Breast epithelium (tissue), 4 donors: ENCODE measurements at regions not wholly inside any gene's neighbourhood (a gene's known extent, or its start where the extent isn't known, plus 50 kb on each side); places are given as distances from the start of the nearest gene placed in this dataset.

Experiments used
- DNase-seq, 2 donors: peaks; one replicate each; pipeline ENCODE4 v3.0.0-alpha.2; 2019; ENCODE audit warnings: low spot score in 2 of 2
- H3K27ac ChIP-seq, 2 donors: fragments of 200-600 bp; sonication (generic) in 1 of 2; one replicate each; pipeline ENCODE4 v1.5.1; 2016 to 2019; ENCODE audit warnings: mild to moderate bottlenecking in 1 of 2
- H3K27me3 ChIP-seq, 2 donors: fragments of 200-600 bp; sonication (generic) in 1 of 2; one replicate each; pipeline versions ENCODE4 v1.5.1 to v1.6.0; 2017 to 2019; ENCODE audit warnings: control low read depth in 1 of 2, mild to moderate bottlenecking in 1 of 2
- H3K36me3 ChIP-seq: fragments of 200-600 bp; one replicate; pipeline ENCODE4 v1.5.1; 2019
- H3K4me1 ChIP-seq, 2 donors: fragments of 200-600 bp; sonication (generic); one replicate each; pipeline ENCODE4 v1.5.1; 2016 to 2019; ENCODE audit warnings: control low read depth in 1 of 2
- H3K4me3 ChIP-seq, 3 donors: fragments of 200-600 bp; sonication (generic); 1 replicate in 2 of 3; 2 replicates in 1 of 3; pipeline ENCODE4 v1.5.1; 2016 to 2019; ENCODE audit warnings: mild to moderate bottlenecking in 3 of 3, moderate library complexity in 2 of 3
- H3K9me3 ChIP-seq, 2 donors: fragments of 200-600 bp; sonication (generic) in 1 of 2; one replicate each; pipeline ENCODE4 v1.5.1; 2016 to 2019; ENCODE audit warnings: control low read depth in 1 of 2
- POLR2A ChIP-seq: fragments of 450-650 bp; IDR thresholded peaks from one replicate; pipeline ENCODE4 v1.6.1; 2016; ENCODE audit warnings: antibody characterized with exemption, mild to moderate bottlenecking, moderate library complexity
- POLR2AphosphoS5 ChIP-seq, 3 donors: sonication (generic); formaldehyde crosslinking; IDR thresholded peaks; one replicate each; pipeline ENCODE4 v1.6.1; 2017; ENCODE audit warnings: antibody characterized with exemption in 3 of 3
- intact Hi-C: fragments of 100-400 bp; cut with DNase I; formaldehyde crosslinking; loops from one replicate; pipeline ENCODE4 v1.15.1; 2023; ENCODE audit warnings: low total_unique reads
- TF ChIP-seq, protein P1 (sequence below), 3 donors: fragments of 450-650 bp; IDR thresholded peaks; one replicate each; pipeline ENCODE4 v1.5.1; 2016 to 2017; ENCODE audit warnings: antibody characterized with exemption in 3 of 3, mild to moderate bottlenecking in 3 of 3, moderate library complexity in 3 of 3

DNA sequence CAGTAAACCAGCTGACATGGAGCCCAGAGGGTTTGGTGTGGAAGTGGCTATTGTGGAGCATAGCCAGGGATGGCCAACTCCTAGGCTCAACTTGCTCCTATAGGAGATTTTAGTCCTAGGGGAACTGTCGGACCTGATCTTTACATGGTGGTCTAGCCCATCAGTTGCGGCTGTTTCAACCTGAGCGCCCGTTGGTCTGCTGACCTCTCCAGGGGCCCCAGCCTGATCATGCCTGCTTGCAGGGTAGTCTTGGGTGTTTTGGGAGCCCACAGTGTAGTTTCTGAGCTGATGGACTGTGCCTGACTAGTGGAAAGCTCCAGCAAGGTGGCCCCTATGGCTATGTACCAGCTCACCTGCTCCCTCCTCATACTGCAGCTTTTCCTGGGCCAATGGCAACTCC is 597.0 kb downstream of the IQCM start:
- no peak for TF ChIP-seq POLR2A
- no peak for TF ChIP-seq POLR2AphosphoS5 (IDR thresholded peaks at IDR 0.05)
- TF ChIP-seq, protein P1, sequence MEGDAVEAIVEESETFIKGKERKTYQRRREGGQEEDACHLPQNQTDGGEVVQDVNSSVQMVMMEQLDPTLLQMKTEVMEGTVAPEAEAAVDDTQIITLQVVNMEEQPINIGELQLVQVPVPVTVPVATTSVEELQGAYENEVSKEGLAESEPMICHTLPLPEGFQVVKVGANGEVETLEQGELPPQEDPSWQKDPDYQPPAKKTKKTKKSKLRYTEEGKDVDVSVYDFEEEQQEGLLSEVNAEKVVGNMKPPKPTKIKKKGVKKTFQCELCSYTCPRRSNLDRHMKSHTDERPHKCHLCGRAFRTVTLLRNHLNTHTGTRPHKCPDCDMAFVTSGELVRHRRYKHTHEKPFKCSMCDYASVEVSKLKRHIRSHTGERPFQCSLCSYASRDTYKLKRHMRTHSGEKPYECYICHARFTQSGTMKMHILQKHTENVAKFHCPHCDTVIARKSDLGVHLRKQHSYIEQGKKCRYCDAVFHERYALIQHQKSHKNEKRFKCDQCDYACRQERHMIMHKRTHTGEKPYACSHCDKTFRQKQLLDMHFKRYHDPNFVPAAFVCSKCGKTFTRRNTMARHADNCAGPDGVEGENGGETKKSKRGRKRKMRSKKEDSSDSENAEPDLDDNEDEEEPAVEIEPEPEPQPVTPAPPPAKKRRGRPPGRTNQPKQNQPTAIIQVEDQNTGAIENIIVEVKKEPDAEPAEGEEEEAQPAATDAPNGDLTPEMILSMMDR (IDR thresholded peaks at IDR 0.05): no peak
- H3K9me3 ChIP-seq: peaks cover 14% of the 10 kb centered on the region in 2 donors
- intact Hi-C loops: loop anchor here (5.0 kb wide), 2 partner anchors 269 to 486 kb away; no protein-coding TSS in a partner anchor

DNA sequence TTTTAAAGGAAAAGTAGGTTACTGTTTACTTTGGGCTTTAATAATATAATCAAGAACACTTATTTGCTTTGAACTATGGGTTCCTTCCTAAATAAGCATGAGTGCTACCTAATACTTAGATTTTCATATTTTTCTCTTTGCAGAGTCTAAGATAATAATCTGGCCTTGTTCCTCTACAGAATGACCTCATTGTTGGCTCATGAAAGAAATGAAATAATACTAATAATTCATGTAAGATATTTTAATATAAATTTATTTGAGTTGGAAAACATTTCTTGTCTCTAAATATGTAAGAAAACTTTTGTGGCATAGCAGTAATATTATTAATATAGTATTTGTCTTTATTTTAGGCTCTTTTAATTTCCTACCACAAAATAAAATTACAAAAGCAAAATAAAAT is 601.3 kb downstream of the IQCM start:
- Histone ChIP-seq H3K27me3 (no peaks in the 10 kb centered on the region), H3K27ac (no peak overlapping the region), H3K36me3 (no peaks in the 10 kb centered on the region), H3K4me3 (no peak overlapping the region), H3K9me3 (peaks cover 0 to 7% of the 10 kb centered on the region in 2 donors), H3K4me1 (no peaks in the 10 kb centered on the region)
- TF ChIP-seq POLR2AphosphoS5 (IDR thresholded peaks at IDR 0.05): no peak
- TF ChIP-seq POLR2A: no peak
- TF ChIP-seq, protein P1 (IDR thresholded peaks at IDR 0.05): no peak
- intact Hi-C loops: no loop called here
- DNase-seq: no peak

More for the DNA sequence above, 597.0 kb downstream of the IQCM start:
- H3K4me1 ChIP-seq: no peaks in the 10 kb centered on the region
- no peaks in the 10 kb centered on the region for H3K36me3 ChIP-seq
- H3K4me3 ChIP-seq: no peak overlapping the region
- no peak overlapping the region for H3K27ac ChIP-seq
- no peaks in the 10 kb centered on the region for H3K27me3 ChIP-seq
- DNase-seq: no peak

DNA sequence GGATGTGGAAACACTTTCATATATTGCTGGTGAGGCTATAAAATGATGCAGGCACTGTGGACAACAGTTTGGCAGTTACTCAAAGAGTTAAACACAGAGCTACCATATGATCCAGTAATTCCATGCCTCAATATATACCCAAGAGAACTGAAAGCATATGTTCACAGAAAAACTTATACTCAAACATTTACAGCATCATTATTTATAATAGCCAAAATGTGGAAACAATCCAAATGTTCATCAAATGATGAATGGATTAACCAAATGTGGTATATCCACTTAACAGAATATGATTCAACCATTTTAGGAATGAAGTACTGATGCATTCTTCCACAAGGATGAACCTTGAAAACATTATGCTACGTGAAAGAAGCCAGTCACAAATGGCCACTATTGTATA is 603.8 kb downstream of the IQCM start:
- TF ChIP-seq, protein P1 (IDR thresholded peaks at IDR 0.05): no peak
- no peak for TF ChIP-seq POLR2AphosphoS5 (IDR thresholded peaks at IDR 0.05)
- no peak for TF ChIP-seq POLR2A
- H3K36me3 ChIP-seq: no peaks in the 10 kb centered on the region
- no peaks in the 10 kb centered on the region for H3K4me1 ChIP-seq
- intact Hi-C loops: no loop called here
- H3K27ac ChIP-seq: no peak overlapping the region
- no peak for DNase-seq
- H3K9me3 ChIP-seq: no peaks in the 10 kb centered on the region
- no peaks in the 10 kb centered on the region for H3K27me3 ChIP-seq
- no peak overlapping the region for H3K4me3 ChIP-seq

DNA sequence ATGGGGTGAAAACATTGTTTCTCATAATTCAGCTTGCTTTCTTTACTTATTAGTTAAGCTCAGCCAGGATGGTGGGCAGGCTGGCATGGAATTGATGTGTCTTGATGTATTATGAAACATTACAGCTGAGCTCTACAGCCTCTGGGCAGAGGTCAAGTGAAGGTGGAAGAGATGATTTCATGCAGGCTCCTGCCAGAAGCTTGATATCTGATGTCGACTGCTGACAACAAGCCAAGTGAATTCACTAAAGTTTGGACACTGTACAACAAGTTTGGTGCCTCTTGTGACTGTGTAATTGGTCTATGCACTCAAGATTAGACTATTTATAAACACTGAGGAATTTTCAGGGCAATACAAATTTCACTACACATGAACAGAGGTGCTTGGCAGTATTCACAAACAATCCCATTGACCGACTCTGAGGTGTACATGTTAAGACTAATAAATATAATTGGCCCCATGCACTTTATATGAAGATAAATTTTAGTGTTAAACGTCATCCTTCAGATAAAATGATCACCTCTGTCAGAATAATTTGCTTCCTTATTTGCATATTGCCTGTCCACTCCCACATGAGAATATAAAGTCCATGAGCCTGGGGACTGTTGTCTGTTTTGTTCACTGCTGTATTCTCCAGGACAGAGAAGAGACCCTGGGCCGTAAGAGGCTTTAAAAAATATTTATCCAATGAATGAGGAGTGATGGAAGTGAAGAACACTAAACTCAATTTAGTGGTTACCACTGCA is 612.2 kb downstream of the IQCM start:
- DNase-seq: no peak
- Histone ChIP-seq H3K27ac (no peak overlapping the region), H3K4me1 (no peaks in the 10 kb centered on the region), H3K9me3 (no peaks in the 10 kb centered on the region), H3K36me3 (no peaks in the 10 kb centered on the region), H3K4me3 (no peak overlapping the region), H3K27me3 (no peaks in the 10 kb centered on the region)
- intact Hi-C loops: no loop called here
- TF ChIP-seq POLR2AphosphoS5 (IDR thresholded peaks at IDR 0.05): no peak
- TF ChIP-seq, protein P1 (IDR thresholded peaks at IDR 0.05): no peak
- TF ChIP-seq POLR2A: no peak

DNA sequence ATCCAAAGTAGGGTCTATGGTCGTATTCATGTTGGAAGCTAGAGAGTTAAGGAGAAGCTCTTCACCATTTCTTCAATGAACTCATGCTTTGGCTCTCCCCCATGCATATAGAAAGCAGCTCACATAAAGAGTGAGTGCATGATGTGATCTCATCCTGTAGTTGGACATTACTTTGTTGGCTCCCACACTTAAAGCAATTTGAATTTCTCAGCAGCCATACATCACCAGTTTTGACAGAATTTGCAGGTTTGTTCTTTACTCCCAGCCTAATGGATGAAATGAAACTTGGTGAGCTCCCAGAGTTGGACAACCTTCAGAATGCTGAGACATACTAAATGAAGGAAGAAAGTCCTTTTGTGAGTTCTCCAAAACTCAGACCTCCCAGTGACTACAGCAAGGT is 613.5 kb downstream of the IQCM start:
- no peak for TF ChIP-seq POLR2AphosphoS5 (IDR thresholded peaks at IDR 0.05)
- TF ChIP-seq, protein P1 (IDR thresholded peaks at IDR 0.05): no peak
- TF ChIP-seq POLR2A: no peak
- Histone ChIP-seq H3K4me1 (no peaks in the 10 kb centered on the region), H3K27ac (no peak overlapping the region), H3K27me3 (no peaks in the 10 kb centered on the region), H3K36me3 (no peaks in the 10 kb centered on the region), H3K4me3 (no peak overlapping the region), H3K9me3 (no peaks in the 10 kb centered on the region)
- intact Hi-C loops: no loop called here
- DNase-seq: no peak
